SJCRH30 (cell line): ENCODE measurements at regions not wholly inside any gene's neighbourhood (a gene's known extent, or its start where the extent isn't known, plus 50 kb on each side); places are given as distances from the start of the nearest gene placed in this dataset.
"Not testable (repeated sequence)": the region's sequence is repeated elsewhere in the genome, so short reads cannot be mapped to it uniquely, and the experiment has no call there.

ENCODE experiments used
- DNase-seq, 2 experiments: peaks; one replicate each; pipeline ENCODE4 v3.0.0-alpha.2; 2015 to 2020
- H3K27ac ChIP-seq: fragments of 250-450 bp; sonication (Bioruptor Pico); 2 replicates; pipeline ENCODE4 v1.5.1; 2020; ENCODE audit warnings: mild to moderate bottlenecking, moderate library complexity
- H3K27me3 ChIP-seq: fragments of 250-450 bp; sonication (Bioruptor Pico); 2 replicates; pipeline ENCODE4 v1.5.1; 2020; ENCODE audit warnings: mild to moderate bottlenecking, moderate library complexity
- H3K36me3 ChIP-seq: fragments of 250-450 bp; sonication (Bioruptor Pico); 2 replicates; pipeline ENCODE4 v1.5.1; 2020; ENCODE audit warnings: mild to moderate bottlenecking, moderate library complexity
- H3K4me1 ChIP-seq: fragments of 250-450 bp; sonication (Bioruptor Pico); 2 replicates; pipeline ENCODE4 v1.5.1; 2020; ENCODE audit warnings: mild to moderate bottlenecking, moderate library complexity
- H3K4me3 ChIP-seq: fragments of 250-450 bp; sonication (Bioruptor Pico); 2 replicates; pipeline ENCODE4 v1.5.1; 2020; ENCODE audit warnings: mild to moderate bottlenecking, moderate library complexity
- H3K9me3 ChIP-seq: fragments of 250-450 bp; sonication (Bioruptor Pico); replicated peaks from 2 replicates; pipeline ENCODE4 v1.5.1; 2020; ENCODE audit warnings: mild to moderate bottlenecking, moderate library complexity

DNA sequence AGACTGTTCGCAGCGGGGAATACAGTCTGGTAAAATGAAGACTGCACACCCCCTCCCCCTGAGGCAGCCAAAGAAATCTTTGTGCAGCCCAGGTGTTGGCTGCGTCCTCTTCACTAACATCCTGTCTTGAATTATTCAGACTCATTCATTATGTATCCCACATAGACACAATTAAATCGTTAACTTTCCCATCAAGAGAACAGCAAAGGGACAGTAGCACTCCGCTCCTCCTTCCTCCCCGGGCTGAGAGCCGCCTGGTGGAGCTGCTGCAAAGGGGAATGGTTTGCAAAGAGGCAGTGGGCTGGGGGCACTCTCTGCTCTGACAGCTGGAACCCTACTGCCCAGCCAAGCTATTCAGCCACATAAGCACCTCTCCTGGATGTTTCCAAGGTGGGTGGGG lies 290.0 kb upstream of the SOX9 start:
- H3K4me3 ChIP-seq = no peak overlapping the region
- no peaks in the 10 kb centered on the region for H3K36me3 ChIP-seq
- H3K4me1 ChIP-seq = no peaks in the 10 kb centered on the region
- H3K27ac ChIP-seq = no peak overlapping the region
- no peaks in the 10 kb centered on the region for H3K27me3 ChIP-seq
- no peaks in the 10 kb centered on the region for H3K9me3 ChIP-seq
- DNase-seq = no peak

DNA sequence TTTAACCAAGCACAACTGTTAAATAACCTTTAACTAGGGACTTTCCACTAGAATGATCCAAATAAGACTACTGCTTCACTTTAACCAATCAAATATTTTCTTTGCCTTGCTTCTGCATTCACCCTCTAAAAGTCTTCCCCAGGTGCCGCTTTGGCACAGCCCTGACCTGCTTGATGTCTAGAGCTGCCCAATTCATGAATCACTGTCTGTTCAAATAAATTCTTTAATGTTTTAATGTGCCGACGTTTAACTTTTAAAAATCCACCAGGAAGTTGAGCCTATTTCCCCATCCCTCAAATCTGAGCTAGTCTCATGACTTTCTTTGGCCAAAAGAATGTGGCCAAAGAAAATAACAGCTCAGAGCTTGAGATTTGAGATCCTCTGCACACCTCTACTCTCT lies 277.8 kb upstream of the SOX9 start:
- Histone ChIP-seq H3K36me3 (no peaks in the 10 kb centered on the region), H3K9me3 (no peaks in the 10 kb centered on the region), H3K27ac (no peak overlapping the region), H3K27me3 (no peaks in the 10 kb centered on the region), H3K4me3 (no peak overlapping the region), H3K4me1 (no peaks in the 10 kb centered on the region)
- DNase-seq = no peak

DNA sequence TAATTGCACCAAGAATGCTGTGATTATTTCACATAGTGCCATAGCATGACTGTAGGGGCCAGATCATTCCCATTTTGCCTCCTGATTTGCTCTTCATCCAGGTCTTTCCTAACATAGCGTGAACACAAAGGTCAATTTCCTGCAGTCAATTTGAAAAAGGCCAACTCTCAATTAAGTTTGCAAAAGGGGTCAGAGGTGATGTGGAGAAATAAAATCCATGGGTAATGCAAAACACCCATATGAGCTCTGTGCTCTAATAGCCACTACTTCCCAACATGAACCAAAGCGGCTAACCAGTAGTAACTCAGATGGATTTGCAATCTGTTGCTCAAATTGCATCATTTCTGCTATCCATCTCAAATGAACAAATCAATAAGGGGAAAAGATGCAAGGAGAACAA lies 275.5 kb upstream of the SOX9 start:
- H3K27me3 ChIP-seq = no peaks in the 10 kb centered on the region
- DNase-seq = no peak
- no peaks in the 10 kb centered on the region for H3K9me3 ChIP-seq
- no peaks in the 10 kb centered on the region for H3K4me1 ChIP-seq
- H3K4me3 ChIP-seq = no peak overlapping the region
- H3K27ac ChIP-seq = no peak overlapping the region
- H3K36me3 ChIP-seq = no peaks in the 10 kb centered on the region

DNA sequence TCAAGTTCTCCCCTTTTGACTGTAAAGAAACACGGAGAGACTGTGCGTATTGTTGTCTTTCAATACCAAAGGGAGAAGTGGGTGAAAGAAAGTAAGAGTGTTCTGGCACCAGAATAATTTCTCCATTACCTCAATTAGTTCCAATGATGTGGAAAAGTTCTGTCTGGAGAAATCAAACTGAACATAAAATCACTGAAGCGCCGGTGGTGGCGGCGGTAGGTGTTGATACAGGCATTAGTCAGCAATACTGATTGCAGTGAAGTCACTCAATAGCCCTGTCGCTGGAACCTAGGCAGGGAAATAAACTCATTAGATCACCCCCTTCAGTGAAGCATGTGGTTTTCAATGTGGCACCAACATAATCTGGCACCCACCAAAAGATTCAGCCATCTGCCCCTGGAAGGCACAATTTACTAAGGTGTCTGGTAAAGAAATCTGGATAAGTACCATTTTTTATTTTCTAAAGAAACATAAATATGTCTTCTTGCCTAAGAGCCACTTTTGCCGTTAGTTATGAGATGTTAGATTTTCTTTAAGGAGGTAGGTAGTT lies 274.2 kb upstream of the SOX9 start:
- no peaks in the 10 kb centered on the region for H3K9me3 ChIP-seq
- H3K27me3 ChIP-seq = no peaks in the 10 kb centered on the region

DNA sequence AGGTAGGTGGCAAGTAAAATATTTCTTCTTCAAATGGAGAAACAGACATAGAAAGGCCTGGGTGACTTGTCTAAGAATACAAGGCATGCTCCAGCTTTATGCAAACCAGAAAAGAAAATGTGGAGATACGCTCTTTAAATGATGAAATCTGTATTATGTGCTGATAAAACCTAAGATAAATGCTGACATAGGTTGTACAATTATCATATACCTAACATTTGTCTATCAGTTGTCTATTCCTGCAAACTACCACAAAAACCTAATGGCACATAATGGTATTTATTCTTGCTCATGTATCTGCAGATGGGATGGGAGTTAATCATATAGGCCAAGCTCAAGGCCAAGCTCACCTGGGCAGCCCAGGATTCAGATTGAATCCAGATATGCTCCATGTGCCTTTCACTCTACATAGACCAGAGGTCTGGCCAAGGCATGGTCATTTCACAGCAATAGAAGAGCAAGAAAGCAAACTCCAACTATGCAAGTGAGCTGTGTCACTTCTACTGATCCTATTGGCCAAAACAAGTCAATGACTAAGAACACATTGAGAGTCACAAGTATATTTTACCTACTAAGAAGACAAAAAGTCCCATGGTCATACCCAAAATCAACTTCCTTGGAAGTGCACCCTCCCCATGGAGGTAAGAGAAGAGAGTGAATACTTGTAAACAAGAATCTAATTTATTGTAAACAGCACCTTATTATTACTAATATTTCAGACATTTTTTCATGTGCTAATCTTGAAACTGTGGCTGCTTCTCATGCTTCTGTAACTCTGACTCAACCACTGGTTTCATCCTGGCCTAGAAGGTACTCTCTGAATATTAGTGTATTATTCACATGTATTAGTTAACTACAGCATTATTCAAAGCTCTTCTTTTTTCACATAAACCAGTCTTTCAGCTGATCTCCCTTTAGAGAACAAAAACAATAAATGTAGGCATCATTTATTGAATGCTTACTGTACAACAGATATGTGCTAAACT lies 270.7 kb upstream of the SOX9 start:
- no peaks in the 10 kb centered on the region for H3K4me1 ChIP-seq
- no peak overlapping the region for H3K27ac ChIP-seq
- H3K36me3 ChIP-seq = no peaks in the 10 kb centered on the region
- no peaks in the 10 kb centered on the region for H3K27me3 ChIP-seq
- DNase-seq = no peak
- no peak overlapping the region for H3K4me3 ChIP-seq
- no peaks in the 10 kb centered on the region for H3K9me3 ChIP-seq

More for the DNA sequence above, 274.2 kb upstream of the SOX9 start:
- Histone ChIP-seq H3K4me1 (no peaks in the 10 kb centered on the region), H3K4me3 (no peak overlapping the region), H3K27ac (no peak overlapping the region), H3K36me3 (no peaks in the 10 kb centered on the region)
- no peak for DNase-seq

DNA sequence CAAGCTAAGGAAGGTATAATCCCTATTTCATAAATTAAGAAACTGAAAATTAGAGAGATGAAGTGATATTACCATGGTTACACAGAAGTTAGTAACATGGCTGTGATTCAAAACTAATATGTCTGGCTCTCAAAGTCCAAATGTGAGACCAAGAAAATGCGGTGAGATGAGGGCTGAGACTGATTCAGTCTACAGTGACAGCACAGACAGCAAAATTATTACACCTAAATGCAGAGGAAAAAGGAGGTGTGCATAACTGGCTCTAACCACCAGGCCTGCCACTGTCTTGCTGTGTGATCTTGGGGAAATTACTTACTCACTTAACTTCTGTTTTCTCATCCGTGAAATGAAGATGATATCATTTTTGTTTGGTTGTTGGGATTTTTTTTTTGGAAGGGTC lies 270.0 kb upstream of the SOX9 start:
- no peaks in the 10 kb centered on the region for H3K4me1 ChIP-seq
- no peak overlapping the region for H3K4me3 ChIP-seq
- H3K9me3 ChIP-seq = no peaks in the 10 kb centered on the region
- no peaks in the 10 kb centered on the region for H3K36me3 ChIP-seq
- no peak for DNase-seq
- peaks cover 4% of the 10 kb centered on the region; the same call in 1 of the 2 replicates for H3K27me3 ChIP-seq
- H3K27ac ChIP-seq = no peak overlapping the region

DNA sequence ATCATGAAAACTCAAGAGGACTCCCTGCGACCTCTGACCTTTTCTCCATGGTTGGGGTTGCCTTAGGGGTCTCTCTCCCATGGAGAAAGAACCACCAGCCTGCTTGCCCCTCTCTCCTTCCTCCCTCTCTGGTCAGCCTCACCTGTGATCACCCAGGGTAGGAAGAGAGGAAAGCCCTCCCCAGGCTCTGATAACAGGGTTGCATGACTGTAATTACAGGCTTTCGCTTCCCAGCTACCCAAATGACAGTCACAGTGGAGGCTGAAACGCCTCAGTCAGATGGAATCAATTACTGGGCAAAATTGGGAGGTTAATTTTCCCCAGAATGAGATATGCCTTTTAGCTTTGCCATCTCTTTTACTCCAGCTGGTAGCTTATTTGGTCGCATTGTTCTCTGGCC lies 265.8 kb upstream of the SOX9 start:
- Histone ChIP-seq H3K4me1 (no peaks in the 10 kb centered on the region), H3K4me3 (no peak overlapping the region), H3K27ac (no peak overlapping the region), H3K27me3 (peaks cover 4% of the 10 kb centered on the region; the same call in 1 of the 2 replicates), H3K9me3 (no peaks in the 10 kb centered on the region), H3K36me3 (no peaks in the 10 kb centered on the region)
- DNase-seq = no peak

DNA sequence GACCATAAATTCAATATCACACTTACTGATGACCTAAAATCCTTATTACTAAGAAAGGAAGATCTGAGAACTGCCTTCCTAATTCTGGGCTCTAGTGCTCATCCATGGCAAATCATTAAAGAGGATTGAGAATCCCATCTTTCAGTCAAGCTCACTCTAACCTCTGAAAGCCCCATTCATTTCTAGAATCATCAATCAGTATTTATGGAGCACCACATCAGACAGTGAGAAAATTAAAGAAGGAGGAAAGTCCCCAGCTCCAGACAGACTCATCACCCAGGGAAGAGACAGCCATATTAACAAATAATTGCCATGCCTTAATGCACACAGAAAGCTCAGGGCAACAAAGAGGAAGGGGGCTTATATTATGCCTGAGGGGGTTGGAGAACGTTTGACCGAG lies 256.1 kb upstream of the SOX9 start:
- Histone ChIP-seq H3K9me3 (no peaks in the 10 kb centered on the region; the same call in 1 of the 2 replicates), H3K27ac (no peak overlapping the region), H3K36me3 (no peaks in the 10 kb centered on the region), H3K4me1 (no peaks in the 10 kb centered on the region), H3K4me3 (no peak overlapping the region), H3K27me3 (peaks cover 4% of the 10 kb centered on the region)
- DNase-seq = no peak

DNA sequence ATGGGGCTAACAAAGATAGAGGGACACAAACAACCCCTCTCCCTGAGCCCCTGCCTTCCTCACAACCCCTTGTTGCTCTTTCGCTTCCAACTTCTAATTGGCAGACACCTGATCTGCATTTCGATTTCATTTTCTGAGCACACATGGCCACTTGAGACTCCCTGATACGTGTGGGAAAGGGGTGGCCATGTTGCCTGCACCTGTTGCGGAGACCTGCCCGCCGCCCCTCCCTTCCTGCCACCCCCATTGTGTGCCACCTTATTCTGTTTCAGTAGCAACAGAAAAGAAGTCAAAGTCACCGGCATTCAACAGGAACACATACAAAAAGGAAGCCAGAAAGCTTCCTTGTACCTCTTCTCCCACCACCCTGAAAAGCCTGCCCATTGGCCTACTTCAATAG lies 254.7 kb upstream of the SOX9 start:
- no peak overlapping the region for H3K4me3 ChIP-seq

DNA sequence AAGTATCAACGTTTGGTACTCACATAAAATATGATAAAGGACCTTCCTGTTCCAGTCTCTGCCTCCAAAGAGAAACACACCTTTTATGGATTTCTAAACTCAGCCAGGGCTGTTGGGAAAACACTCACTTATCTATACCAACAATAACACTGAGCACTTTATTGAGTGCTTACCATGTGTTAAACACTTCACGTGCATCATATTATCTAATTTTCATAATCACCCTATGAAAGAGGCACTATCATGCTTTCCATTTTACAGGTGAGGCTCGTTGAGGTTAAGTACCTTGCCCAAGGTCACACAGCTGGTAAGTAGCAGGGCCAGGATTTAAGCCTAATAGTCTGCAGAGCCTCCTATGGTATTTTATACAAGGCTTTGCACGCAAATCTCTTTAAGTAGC lies 251.5 kb upstream of the SOX9 start:
- no peak overlapping the region for H3K27ac ChIP-seq
- no peaks in the 10 kb centered on the region for H3K4me1 ChIP-seq
- H3K4me3 ChIP-seq = no peak overlapping the region
- H3K9me3 ChIP-seq = no peaks in the 10 kb centered on the region; the same call in 1 of the 2 replicates
- peaks cover 4% of the 10 kb centered on the region; the same call in 1 of the 2 replicates for H3K27me3 ChIP-seq
- H3K36me3 ChIP-seq = no peaks in the 10 kb centered on the region
- DNase-seq = no peak

More for the DNA sequence above, 254.7 kb upstream of the SOX9 start:
- no peaks in the 10 kb centered on the region for H3K4me1 ChIP-seq
- H3K27ac ChIP-seq = no peak overlapping the region
- H3K36me3 ChIP-seq = no peaks in the 10 kb centered on the region
- DNase-seq = no peak
- H3K9me3 ChIP-seq = no peaks in the 10 kb centered on the region; the same call in 1 of the 2 replicates
- peaks cover 4% of the 10 kb centered on the region for H3K27me3 ChIP-seq

DNA sequence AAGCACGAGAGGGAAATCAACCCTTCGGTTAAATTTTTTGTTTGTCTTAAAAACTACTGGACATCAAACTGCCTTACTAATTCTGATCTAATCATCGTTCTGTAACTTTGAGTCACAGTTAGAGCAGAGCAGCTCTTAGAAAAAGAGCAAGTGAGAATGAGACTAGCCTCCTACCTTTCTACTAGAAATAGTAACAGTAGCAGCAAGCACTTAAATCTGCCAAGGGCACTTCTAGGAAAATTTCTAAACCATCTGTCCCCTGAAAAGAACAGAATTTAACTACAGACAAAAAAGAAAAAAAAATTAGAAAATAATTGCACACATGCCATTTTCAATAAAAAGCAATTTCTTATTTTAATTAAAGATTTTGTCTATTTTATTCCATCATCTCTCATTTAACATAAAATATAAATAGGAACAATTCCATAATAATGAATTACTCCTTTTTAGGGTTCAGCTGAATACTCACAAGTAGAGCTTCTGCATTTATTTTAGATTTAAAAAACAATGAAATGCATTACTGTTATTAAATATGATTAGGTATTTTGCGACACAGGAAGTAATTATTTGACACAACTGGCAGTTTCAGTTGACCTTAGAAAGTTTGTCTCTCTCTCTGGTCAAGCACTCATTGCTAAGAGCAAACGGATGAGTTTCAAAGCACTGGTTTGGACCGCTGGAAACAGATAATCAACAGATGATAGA lies 250.8 kb upstream of the SOX9 start:
- no peak overlapping the region for H3K4me3 ChIP-seq
- H3K27ac ChIP-seq = no peak overlapping the region
- no peaks in the 10 kb centered on the region; the same call in 1 of the 2 replicates for H3K9me3 ChIP-seq
- H3K4me1 ChIP-seq = no peaks in the 10 kb centered on the region
- H3K36me3 ChIP-seq = no peaks in the 10 kb centered on the region
- no peak for DNase-seq
- peaks cover 4% of the 10 kb centered on the region; the same call in 1 of the 2 replicates for H3K27me3 ChIP-seq

DNA sequence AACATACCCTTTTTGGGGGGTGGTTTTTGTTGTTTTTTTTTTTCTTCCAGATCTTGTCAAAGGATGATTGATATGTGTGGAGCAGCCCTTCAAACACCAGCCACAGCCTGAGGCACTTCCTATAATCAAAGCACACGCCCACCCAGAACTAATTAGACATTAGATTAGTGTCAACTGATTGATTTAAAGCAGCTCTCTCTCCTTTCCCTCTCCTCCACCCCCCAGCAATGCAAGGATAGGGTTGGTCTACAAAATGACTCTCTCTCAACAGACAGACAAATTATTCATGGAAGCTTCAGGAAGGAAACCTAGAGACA lies 250.3 kb upstream of the SOX9 start:
- DNase-seq = no peak
- no peak overlapping the region for H3K27ac ChIP-seq
- H3K4me3 ChIP-seq = no peak overlapping the region
- H3K36me3 ChIP-seq = no peaks in the 10 kb centered on the region
- H3K27me3 ChIP-seq = peaks cover 4% of the 10 kb centered on the region; the same call in 1 of the 2 replicates
- H3K4me1 ChIP-seq = no peaks in the 10 kb centered on the region
- no peaks in the 10 kb centered on the region; the same call in 1 of the 2 replicates for H3K9me3 ChIP-seq

DNA sequence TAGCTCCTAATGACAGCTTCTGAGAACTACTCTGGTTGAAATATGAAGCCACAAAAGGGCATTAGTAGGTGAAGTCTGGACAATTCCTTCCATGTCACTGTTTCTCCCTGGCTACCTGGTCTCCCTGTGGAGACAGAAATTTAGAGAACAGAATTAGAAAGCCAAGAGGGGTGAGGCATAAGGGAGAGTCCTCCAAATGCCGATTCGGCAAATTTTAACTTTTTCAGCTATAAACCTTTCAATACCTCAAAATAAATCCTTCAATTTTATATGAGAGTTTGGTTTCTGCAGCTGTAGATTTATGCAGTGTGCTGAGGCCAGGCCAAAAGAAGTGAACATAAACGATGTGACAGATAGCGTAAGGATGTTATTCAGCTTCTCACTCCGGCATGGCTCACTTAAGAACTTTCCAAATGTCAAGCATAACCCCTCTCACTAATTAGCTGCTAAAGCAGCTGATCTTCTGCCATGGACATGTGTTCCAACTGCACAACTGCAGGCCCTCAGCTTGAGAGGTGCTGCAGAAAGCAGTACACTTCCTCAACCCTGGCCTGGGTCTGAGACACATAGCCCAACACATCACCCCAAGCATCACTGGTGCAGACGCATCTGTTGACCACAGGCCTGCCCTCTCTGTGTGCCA lies 247.9 kb upstream of the SOX9 start:
- H3K36me3 ChIP-seq = no peaks in the 10 kb centered on the region
- H3K4me1 ChIP-seq = no peaks in the 10 kb centered on the region
- peaks cover 4% of the 10 kb centered on the region; the same call in 1 of the 2 replicates for H3K27me3 ChIP-seq
- DNase-seq = no peak
- no peak overlapping the region for H3K27ac ChIP-seq
- no peak overlapping the region for H3K4me3 ChIP-seq
- H3K9me3 ChIP-seq = no peaks in the 10 kb centered on the region

DNA sequence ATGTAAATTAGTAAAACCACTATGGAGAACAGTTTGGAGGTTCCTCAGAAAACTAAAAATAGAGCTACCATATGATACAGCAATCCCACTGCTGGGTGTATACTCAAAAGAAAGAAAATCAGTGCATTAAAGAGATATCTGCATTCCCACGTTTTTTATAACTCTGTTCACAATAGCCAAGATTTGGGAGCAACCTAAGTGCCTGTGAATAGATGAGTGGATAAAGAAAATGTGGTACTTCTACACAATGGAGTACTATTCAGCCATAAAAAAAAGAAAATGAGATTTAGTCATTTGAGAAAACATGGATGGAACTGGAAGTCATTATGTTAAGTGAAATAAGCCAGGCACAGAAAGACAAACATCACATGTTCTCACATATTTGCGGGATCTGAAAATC lies 246.0 kb upstream of the SOX9 start:
- H3K36me3 ChIP-seq, H3K27me3 ChIP-seq, H3K9me3 ChIP-seq, H3K4me1 ChIP-seq, H3K4me3 ChIP-seq, H3K27ac ChIP-seq, DNase-seq: not testable (repeated sequence)

DNA sequence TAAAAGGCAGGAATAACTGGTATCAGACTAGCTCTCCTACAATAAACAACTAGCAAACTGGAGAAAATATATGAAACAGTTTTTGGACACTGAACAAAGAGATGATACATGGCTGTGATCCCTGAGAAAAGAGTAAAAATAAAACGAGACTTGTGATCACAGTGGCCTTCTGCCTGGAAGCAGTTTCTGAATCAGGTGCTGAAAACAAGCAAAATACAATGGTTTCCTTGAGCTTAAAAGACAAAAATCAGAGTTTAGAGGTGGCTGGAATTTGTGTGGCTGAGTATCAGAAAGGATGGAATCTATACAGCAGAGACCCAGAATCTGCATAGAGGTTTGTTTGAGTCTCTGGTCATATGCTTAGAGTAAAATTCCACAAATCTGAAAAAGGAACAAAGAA lies 242.5 kb upstream of the SOX9 start:
- no peak overlapping the region for H3K27ac ChIP-seq
- H3K4me3 ChIP-seq = no peak overlapping the region
- no peaks in the 10 kb centered on the region for H3K9me3 ChIP-seq
- no peak for DNase-seq
- no peaks in the 10 kb centered on the region for H3K36me3 ChIP-seq
- no peaks in the 10 kb centered on the region for H3K27me3 ChIP-seq
- H3K4me1 ChIP-seq = no peaks in the 10 kb centered on the region
